ENCODE measurements at regions not wholly inside any gene's neighbourhood (a gene's known extent, or its start where the extent isn't known, plus 50 kb on each side); places are given as distances from the start of the nearest gene placed in this dataset.

GRCh38 chr19:29263305-29264135, 50.6 kb upstream of the UQCRFS1 start:
- DNase-seq (ENCODE audit: low read depth in 2 of 3, low spot score in 2 of 3) = peak in 2 of 3 experiments; percentile 28 to 31

DNA sequence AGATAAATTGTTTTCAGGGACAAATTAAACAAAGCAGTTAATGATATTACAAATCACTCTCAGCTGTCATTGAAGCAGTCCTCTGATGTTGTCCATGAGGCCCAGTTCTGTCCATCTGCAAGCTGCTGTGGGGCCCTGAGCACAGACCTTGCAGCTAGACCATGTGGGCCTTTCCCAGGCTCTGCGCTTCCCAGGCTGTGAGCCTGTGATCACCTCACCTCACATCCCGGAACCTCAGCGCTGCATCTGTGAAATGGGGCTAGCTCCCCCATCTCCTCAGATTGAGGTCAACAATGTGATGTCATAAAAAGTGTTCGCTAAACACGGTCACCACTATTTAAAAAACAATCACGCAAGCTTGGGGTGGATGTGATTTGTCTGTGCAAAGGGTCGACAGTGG, 51.9 kb upstream of the UQCRFS1 start:
- DNase-seq (ENCODE audit: low read depth in 2 of 3, low spot score in 2 of 3) = no peak

DNA sequence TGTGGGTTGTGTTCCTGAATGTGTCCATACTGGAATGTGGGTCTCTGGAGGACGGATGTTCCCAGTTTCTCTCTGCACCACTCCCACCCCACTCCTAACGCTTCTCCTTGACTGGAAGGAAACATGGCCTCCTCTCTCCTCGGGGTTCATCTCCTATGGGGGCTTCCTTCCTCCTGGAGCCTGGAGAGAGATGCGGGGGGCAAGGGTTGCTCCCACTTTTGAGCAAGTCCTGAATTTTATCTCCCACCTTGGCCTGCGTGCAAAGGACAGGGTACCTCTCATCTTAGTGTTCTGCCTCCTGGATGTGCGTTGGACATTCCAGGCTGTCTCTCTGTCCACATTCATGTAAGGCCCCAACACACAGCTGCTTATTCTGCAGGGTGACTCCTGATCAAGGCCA, 52.5 kb upstream of the UQCRFS1 start:
- DNase-seq (ENCODE audit: low read depth in 2 of 3, low spot score in 2 of 3) = no peak

- no peak for DNase-seq (ENCODE audit: low read depth in 2 of 3, low spot score in 2 of 3)
These were observed 53.0 kb upstream of the UQCRFS1 start for GRCh38 chr19:29266001-29266400.

- DNase-seq (ENCODE audit: low read depth in 2 of 3, low spot score in 2 of 3) = no peak
These were observed 53.7 kb upstream of the UQCRFS1 start for GRCh38 chr19:29266603-29267002.

DNA sequence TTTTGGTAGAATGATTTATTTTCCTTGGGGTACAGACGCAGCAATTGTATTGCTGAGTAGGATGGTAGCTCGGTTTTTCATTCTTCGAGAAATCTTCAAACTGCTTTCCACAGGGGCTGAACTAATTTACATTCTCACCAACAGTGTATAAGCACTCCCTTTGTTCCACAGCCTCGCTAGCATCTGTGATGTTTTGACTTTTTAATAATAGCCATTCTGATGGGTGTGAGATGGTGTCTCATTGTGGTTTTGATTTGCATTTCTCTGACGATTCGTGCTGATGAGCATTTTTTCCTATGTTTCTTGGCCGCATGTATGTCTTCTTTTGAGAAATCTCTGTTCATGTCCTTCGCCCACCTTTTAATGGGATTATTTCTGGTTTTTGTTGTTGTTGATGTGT, 54.8 kb upstream of the UQCRFS1 start:
- DNase-seq (ENCODE audit: low read depth in 2 of 3, low spot score in 2 of 3) = no peak

GRCh38 chr19:29268103-29268502, 55.2 kb upstream of the UQCRFS1 start:
- DNase-seq (ENCODE audit: low read depth in 2 of 3, low spot score in 2 of 3) = no peak

GRCh38 chr19:29268721-29269393, 55.9 kb upstream of the UQCRFS1 start:
- no peak for DNase-seq (ENCODE audit: low read depth in 2 of 3, low spot score in 2 of 3)

DNA sequence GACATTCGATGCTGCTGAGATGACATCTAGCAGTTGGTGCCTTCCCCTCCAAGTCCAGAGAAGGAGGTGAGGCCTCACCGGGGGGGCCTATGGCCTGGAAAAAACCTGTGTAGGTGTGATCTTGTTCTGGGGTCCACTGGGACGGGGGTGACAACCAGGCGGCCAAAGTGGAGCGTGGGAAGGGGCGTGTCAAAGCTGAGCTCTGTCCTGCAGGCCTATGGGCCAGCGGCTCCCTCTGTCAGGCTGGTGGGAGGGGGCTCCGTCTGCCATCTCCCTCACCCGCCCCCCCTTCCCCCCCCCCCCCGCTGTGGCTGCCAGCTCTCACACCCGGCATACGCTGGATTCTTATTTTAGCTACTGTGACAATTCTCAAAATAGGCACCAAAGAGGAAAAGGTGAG, 56.7 kb upstream of the UQCRFS1 start:
- DNase-seq (ENCODE audit: low read depth in 2 of 3, low spot score in 2 of 3) = no peak

- DNase-seq (ENCODE audit: low read depth in 2 of 3, low spot score in 2 of 3) = no peak
These were observed 58.4 kb upstream of the UQCRFS1 start for GRCh38 chr19:29271341-29271740.

GRCh38 chr19:29271911-29272310, 59.0 kb upstream of the UQCRFS1 start:
- DNase-seq (ENCODE audit: low read depth in 2 of 3, low spot score in 2 of 3) = no peak

- no peak for DNase-seq (ENCODE audit: low read depth in 2 of 3, low spot score in 2 of 3)
These were observed 60.2 kb upstream of the UQCRFS1 start for GRCh38 chr19:29273000-29273640.

DNA sequence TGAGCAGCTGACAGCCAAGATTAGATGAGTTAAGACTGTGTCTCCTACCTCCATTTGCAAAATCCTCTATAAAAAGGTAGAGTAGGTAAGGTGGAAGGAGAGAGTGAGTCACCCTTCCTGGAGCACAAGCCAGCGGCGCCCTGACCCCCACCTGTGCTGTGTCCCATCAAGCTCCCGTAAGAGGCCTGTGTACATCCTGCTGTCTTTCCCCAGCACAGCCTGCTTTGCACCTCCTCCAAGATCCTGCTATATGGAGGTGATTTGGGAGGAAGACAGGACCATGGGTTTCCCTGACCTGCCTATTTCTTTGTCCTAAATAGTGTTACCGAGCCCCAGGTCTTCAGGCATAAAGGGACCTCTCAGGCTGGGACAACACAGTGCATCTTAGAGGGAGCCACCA, 62.3 kb upstream of the UQCRFS1 start:
- DNase-seq (ENCODE audit: low read depth in 2 of 3, low spot score in 2 of 3) = no peak

DNA sequence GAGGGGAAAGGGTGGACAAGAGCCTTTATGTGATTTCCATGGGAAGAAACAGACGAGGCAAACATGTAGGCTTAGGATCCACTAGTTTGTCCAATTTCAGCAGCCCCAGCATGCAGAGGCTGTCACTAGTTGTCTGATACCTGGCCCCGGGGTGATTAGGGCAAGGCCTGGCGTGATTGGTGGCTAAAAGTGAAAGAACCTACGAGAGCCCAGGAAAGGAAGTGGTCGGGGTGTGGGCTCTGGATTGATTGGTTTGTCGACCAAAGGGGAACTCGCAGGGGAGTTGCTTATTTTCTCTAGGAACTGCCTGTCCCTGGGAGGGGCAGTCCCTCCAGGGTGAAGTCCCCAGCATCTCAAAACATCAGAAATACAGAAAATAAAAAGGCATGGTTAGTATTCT, 64.2 kb upstream of the UQCRFS1 start:
- peak; percentile 14 to 23 (median 16) for DNase-seq (ENCODE audit: low read depth in 2 of 3, low spot score in 2 of 3)

DNA sequence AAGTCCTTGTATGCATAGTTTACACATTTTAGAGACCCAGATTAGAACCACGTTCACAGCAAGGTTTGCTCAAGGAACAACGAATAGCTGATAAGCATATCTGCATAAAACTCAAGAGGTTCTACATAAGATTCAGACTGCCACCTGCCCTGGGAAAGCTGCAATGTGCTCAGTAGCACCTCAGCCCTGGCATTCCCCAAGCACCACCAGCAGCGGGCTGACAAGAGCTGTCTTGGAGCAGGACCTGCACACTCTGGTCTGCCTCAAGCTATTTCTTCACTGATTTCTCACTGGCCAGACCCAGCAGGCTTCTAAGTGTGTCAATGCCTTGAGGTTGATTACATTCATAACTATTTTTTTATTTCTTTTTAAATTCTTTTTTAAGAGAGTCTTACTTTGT, 65.8 kb upstream of the UQCRFS1 start:
- DNase-seq (ENCODE audit: low read depth in 2 of 3, low spot score in 2 of 3) = no peak

GRCh38 chr19:29283366-29283765, 70.4 kb upstream of the UQCRFS1 start:
- no peak for DNase-seq (ENCODE audit: low read depth in 2 of 3, low spot score in 2 of 3)

GRCh38 chr19:29285187-29285687, 72.3 kb upstream of the UQCRFS1 start:
- DNase-seq (ENCODE audit: low read depth in 2 of 3, low spot score in 2 of 3) = no peak

DNA sequence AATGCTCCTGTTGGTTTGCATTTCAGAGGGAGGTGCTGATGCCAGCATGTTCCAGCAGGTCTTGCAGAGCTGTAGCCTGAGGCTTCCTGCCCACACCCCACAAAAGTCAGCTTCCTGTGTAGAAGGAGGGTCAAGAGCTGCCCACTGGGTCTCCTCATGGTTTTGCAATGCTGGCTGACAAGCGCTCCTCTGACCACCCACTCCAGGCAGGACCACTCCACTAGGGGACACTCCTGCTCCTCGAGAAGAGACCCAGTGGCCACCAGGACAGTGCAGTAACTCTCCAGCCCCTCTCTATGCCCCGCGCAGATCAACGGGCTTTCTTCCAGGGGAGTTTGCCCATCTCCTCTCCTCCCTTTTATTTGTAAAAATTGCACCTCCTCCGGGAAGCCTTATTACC, 72.9 kb upstream of the UQCRFS1 start:
- no peak for DNase-seq (ENCODE audit: low read depth in 2 of 3, low spot score in 2 of 3)

DNA sequence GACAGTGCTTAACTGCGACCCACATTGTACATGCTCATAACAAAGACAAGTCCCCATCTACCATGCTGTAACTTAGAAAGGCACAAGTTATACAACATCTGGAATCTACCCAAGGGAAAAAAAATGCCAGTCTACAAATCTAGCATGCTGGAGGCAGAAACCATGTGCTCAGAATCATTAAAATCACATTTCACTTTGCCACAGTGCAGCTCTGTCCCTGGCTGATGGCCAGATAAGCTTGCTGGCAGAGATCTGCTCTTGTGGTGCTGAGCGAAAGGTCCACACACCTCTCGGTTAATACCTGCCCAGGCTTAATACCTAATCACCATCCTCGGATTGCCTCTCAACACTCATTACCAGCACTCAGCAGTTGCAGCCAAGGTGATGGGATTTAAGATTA, 74.1 kb upstream of the UQCRFS1 start:
- DNase-seq (ENCODE audit: low read depth in 2 of 3, low spot score in 2 of 3) = no peak

- no peak for DNase-seq (ENCODE audit: low read depth in 2 of 3, low spot score in 2 of 3)
These were observed 75.3 kb upstream of the UQCRFS1 start for GRCh38 chr19:29288256-29288655.

DNA sequence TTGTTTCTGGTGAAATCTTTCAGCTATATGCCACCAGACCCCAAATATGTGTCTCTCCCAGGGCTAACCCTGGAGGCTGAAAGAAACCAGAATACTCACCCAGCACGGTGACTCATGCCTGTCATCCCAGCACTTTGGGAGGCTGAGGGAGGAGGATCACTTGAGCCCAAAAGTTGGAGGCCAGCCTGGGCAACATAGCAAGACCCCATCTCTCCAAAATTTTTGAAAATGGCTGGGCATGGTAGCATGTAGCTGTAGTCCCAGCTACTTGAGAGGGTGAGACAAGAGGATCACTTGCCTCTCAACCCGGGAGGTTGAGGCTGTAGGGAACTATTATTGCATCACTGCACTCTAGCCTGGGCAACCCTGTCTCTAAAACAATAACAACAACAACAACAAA, 76.1 kb upstream of the UQCRFS1 start:
- DNase-seq (ENCODE audit: low read depth in 2 of 3, low spot score in 2 of 3) = no peak

- no peak for DNase-seq (ENCODE audit: low read depth in 2 of 3, low spot score in 2 of 3)
These were observed 77.9 kb upstream of the UQCRFS1 start for GRCh38 chr19:29290853-29291252.

Data from activated CD8-positive, alpha-beta memory T cell treated with anti-CD3 and anti-CD28 coated beads for 48 hours (primary cell).